H1 (cell line): ENCODE measurements at regions not wholly inside any gene's neighbourhood (a gene's known extent, or its start where the extent isn't known, plus 50 kb on each side); places are given as distances from the start of the nearest gene placed in this dataset.

Experiments
- TF ChIP-seq, protein P1 (sequence below): fragments of 300-600 bp; sonication (generic); IDR thresholded peaks from 2 replicates; pipeline ENCODE4 v1.7.1; 2012; ENCODE audit warnings: low read length, moderate library complexity, mild to moderate bottlenecking, inconsistent platforms; ENCODE audit not compliant: insufficient replicate concordance

DNA sequence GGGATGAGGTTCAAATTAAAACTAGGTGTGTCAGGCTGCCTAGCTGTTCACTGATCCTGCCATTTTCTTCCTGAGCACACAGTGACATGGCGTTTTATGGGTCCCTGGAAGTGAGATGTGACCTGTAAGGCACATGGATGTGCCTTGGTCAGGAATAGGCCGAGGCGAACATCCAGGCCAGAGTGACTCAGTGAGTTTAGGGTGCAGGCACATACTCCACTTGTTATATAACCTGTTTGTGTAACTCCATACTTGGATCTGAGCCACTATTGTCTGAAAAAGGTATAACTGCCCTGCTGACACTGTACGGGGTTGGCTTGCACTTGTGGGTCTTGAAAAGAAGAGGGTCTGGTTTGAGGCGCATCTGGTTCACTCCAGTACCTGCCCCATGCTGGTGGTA, 150.1 kb upstream of the ADAMTS16 start (continued):
- TF ChIP-seq, protein P1, sequence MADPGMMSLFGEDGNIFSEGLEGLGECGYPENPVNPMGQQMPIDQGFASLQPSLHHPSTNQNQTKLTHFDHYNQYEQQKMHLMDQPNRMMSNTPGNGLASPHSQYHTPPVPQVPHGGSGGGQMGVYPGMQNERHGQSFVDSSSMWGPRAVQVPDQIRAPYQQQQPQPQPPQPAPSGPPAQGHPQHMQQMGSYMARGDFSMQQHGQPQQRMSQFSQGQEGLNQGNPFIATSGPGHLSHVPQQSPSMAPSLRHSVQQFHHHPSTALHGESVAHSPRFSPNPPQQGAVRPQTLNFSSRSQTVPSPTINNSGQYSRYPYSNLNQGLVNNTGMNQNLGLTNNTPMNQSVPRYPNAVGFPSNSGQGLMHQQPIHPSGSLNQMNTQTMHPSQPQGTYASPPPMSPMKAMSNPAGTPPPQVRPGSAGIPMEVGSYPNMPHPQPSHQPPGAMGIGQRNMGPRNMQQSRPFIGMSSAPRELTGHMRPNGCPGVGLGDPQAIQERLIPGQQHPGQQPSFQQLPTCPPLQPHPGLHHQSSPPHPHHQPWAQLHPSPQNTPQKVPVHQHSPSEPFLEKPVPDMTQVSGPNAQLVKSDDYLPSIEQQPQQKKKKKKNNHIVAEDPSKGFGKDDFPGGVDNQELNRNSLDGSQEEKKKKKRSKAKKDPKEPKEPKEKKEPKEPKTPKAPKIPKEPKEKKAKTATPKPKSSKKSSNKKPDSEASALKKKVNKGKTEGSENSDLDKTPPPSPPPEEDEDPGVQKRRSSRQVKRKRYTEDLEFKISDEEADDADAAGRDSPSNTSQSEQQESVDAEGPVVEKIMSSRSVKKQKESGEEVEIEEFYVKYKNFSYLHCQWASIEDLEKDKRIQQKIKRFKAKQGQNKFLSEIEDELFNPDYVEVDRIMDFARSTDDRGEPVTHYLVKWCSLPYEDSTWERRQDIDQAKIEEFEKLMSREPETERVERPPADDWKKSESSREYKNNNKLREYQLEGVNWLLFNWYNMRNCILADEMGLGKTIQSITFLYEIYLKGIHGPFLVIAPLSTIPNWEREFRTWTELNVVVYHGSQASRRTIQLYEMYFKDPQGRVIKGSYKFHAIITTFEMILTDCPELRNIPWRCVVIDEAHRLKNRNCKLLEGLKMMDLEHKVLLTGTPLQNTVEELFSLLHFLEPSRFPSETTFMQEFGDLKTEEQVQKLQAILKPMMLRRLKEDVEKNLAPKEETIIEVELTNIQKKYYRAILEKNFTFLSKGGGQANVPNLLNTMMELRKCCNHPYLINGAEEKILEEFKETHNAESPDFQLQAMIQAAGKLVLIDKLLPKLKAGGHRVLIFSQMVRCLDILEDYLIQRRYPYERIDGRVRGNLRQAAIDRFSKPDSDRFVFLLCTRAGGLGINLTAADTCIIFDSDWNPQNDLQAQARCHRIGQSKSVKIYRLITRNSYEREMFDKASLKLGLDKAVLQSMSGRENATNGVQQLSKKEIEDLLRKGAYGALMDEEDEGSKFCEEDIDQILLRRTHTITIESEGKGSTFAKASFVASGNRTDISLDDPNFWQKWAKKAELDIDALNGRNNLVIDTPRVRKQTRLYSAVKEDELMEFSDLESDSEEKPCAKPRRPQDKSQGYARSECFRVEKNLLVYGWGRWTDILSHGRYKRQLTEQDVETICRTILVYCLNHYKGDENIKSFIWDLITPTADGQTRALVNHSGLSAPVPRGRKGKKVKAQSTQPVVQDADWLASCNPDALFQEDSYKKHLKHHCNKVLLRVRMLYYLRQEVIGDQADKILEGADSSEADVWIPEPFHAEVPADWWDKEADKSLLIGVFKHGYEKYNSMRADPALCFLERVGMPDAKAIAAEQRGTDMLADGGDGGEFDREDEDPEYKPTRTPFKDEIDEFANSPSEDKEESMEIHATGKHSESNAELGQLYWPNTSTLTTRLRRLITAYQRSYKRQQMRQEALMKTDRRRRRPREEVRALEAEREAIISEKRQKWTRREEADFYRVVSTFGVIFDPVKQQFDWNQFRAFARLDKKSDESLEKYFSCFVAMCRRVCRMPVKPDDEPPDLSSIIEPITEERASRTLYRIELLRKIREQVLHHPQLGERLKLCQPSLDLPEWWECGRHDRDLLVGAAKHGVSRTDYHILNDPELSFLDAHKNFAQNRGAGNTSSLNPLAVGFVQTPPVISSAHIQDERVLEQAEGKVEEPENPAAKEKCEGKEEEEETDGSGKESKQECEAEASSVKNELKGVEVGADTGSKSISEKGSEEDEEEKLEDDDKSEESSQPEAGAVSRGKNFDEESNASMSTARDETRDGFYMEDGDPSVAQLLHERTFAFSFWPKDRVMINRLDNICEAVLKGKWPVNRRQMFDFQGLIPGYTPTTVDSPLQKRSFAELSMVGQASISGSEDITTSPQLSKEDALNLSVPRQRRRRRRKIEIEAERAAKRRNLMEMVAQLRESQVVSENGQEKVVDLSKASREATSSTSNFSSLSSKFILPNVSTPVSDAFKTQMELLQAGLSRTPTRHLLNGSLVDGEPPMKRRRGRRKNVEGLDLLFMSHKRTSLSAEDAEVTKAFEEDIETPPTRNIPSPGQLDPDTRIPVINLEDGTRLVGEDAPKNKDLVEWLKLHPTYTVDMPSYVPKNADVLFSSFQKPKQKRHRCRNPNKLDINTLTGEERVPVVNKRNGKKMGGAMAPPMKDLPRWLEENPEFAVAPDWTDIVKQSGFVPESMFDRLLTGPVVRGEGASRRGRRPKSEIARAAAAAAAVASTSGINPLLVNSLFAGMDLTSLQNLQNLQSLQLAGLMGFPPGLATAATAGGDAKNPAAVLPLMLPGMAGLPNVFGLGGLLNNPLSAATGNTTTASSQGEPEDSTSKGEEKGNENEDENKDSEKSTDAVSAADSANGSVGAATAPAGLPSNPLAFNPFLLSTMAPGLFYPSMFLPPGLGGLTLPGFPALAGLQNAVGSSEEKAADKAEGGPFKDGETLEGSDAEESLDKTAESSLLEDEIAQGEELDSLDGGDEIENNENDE, result no peak
